GM21723 (cell line): ENCODE measurements at regions not wholly inside any gene's neighbourhood (a gene's known extent, or its start where the extent isn't known, plus 50 kb on each side); places are given as distances from the start of the nearest gene placed in this dataset.
"Not testable (repeated sequence)": the region's sequence is repeated elsewhere in the genome, so short reads cannot be mapped to it uniquely, and the experiment has no call there.

Source experiments
- ATAC-seq: cut with Tn5 transposase; IDR thresholded peaks from one replicate; pipeline ENCODE4 v1.9.1; 2021; ENCODE audit warnings: mild to moderate bottlenecking, moderate library complexity; ENCODE audit not compliant: unreplicated experiment

GRCh38 chr11:122604621-122605020, 50.9 kb upstream of the UBASH3B start:
- ATAC-seq: no peak

- ATAC-seq: no peak
Measured at GRCh38 chr11:122601141-122602125, 54.1 kb upstream of the UBASH3B start.

GRCh38 chr11:122600290-122600689, 55.2 kb upstream of the UBASH3B start:
- no peak for ATAC-seq

GRCh38 chr11:122599434-122599833, 56.1 kb upstream of the UBASH3B start:
- ATAC-seq: no peak

- ATAC-seq: no peak
Measured at GRCh38 chr11:122598971-122599370, 56.6 kb upstream of the UBASH3B start.

- no peak for ATAC-seq
Measured at GRCh38 chr11:122597511-122597910, 58.0 kb upstream of the UBASH3B start.

GRCh38 chr11:122594986-122595645, 60.4 kb upstream of the UBASH3B start:
- no peak for ATAC-seq

- ATAC-seq: no peak
Measured at GRCh38 chr11:122593473-122594420, 61.8 kb upstream of the UBASH3B start.

- no peak for ATAC-seq
Measured at GRCh38 chr11:122592641-122593040, 62.9 kb upstream of the UBASH3B start.

GRCh38 chr11:122584670-122585069, 70.9 kb upstream of the UBASH3B start:
- ATAC-seq: no peak

- not testable (repeated sequence) for ATAC-seq
Measured at GRCh38 chr11:122580071-122580470, 75.5 kb upstream of the UBASH3B start.

GRCh38 chr11:122578171-122578825, 77.2 kb upstream of the UBASH3B start:
- ATAC-seq: no peak

- ATAC-seq: no peak
Measured at GRCh38 chr11:122572592-122572991, 82.9 kb upstream of the UBASH3B start.

GRCh38 chr11:122563761-122564160, 91.8 kb upstream of the UBASH3B start:
- ATAC-seq: no peak

- no peak for ATAC-seq
Measured at GRCh38 chr11:122559734-122560382, 95.7 kb upstream of the UBASH3B start.

- ATAC-seq: not testable (repeated sequence)
Measured at GRCh38 chr11:122559218-122559617, 96.3 kb upstream of the UBASH3B start.

- not testable (repeated sequence) for ATAC-seq
Measured at GRCh38 chr11:122557163-122557562, 98.4 kb upstream of the UBASH3B start.

GRCh38 chr11:122556605-122557004, 98.9 kb upstream of the UBASH3B start:
- ATAC-seq: no peak

GRCh38 chr11:122538060-122538459, 117.5 kb upstream of the UBASH3B start:
- ATAC-seq: no peak

GRCh38 chr11:122524898-122525297, 130.6 kb upstream of the UBASH3B start:
- no peak for ATAC-seq
